ENCODE measurements at regions not wholly inside any gene's neighbourhood (a gene's known extent, or its start where the extent isn't known, plus 50 kb on each side); places are given as distances from the start of the nearest gene placed in this dataset.

GRCh38 chrX:147405764-147406163 lies 506.0 kb upstream of the FMR1 start:
- no peak for DNase-seq

- DNase-seq = no peak
Measured at GRCh38 chrX:147403040-147403439, 508.7 kb upstream of the FMR1 start.

DNA sequence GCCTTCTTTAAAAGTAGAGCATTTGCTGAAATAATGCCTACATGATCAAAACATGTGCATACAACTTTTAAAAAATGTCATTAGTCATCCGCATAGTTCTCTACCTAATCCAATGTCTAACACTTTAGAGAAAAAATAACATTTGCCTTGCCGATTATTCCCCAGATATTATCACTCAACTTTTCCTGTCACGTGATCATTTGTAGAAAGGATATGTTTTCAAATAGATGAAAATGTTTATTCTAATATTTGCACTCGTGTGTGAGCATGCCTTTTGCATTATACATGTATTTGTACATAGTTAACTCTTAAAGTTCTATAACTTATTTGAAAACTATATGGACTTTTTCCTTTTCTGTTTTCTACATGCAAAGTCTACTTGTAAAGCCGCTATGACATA lies 533.0 kb upstream of the FMR1 start:
- no peak for DNase-seq

GRCh38 chrX:147377728-147378127 lies 534.0 kb upstream of the FMR1 start:
- no peak for DNase-seq

GRCh38 chrX:147376601-147377422 lies 534.9 kb upstream of the FMR1 start:
- DNase-seq = no peak

GRCh38 chrX:147364896-147365295 lies 546.8 kb upstream of the FMR1 start:
- DNase-seq = no peak

GRCh38 chrX:147351644-147352043 lies 537.1 kb upstream of the CXorf51A start:
- peak; percentile 50 for DNase-seq

- DNase-seq = no peak
Measured at GRCh38 chrX:147343467-147343866, 528.9 kb upstream of the CXorf51A start.

GRCh38 chrX:147342197-147342596 lies 527.7 kb upstream of the CXorf51A start:
- peak; percentile 43 for DNase-seq

DNA sequence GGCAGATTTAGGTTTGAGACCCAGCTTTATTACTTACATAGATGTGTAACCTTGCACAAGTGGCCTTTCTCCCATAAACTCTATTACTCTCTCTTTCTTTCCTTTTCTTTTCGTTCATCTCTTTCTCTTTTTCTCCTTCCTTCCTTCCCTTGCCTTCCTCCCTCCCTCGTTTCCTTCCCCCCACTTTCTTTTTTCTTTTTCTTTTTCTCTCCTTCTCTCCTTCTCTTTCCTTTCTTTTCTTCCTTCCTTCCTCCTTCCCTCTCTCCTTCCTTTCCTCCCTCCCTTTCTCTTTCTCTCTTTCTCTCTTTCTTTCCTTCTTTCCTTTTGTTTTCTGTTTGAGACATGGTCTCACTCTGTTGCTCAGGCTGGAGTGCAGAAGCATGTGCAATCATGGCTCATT lies 526.4 kb upstream of the CXorf51A start:
- DNase-seq = no peak

- no peak for DNase-seq
Measured at GRCh38 chrX:147333821-147334220, 519.3 kb upstream of the CXorf51A start.

- no peak for DNase-seq
Measured at GRCh38 chrX:147322496-147322895, 508.0 kb upstream of the CXorf51A start.

- no peak for DNase-seq
Measured at GRCh38 chrX:147315483-147315882, 500.9 kb upstream of the CXorf51A start.

All from OCI-M1 (cell line).